RWPE2 (cell line): ENCODE measurements at regions not wholly inside any gene's neighbourhood (a gene's known extent, or its start where the extent isn't known, plus 50 kb on each side); places are given as distances from the start of the nearest gene placed in this dataset.
A peak's percentile ranks its signal among the peaks of the same experiment; 100 is the strongest.

Experiments
- ATAC-seq: fragments of 200-7000 bp; cut with Tn5 transposase; 3 replicates; pipeline ENCODE4 v1.9.1; 2021; ENCODE audit warnings: low read depth
- DNase-seq: peaks from one replicate; pipeline ENCODE4 v3.0.0-alpha.2; 2020; ENCODE audit warnings: low spot score
- H3K27ac ChIP-seq: fragments of 450-650 bp; 2 replicates; pipeline ENCODE4 v1.5.1; 2017; ENCODE audit warnings: mild to moderate bottlenecking; ENCODE audit not compliant: poor library complexity, severe bottlenecking
- H3K27me3 ChIP-seq: fragments of 250-450 bp; sonication (Bioruptor Pico); 2 replicates; pipeline ENCODE4 v1.5.1; 2021; ENCODE audit warnings: mild to moderate bottlenecking, moderate library complexity; ENCODE audit not compliant: insufficient read depth, poor library complexity, severe bottlenecking
- H3K36me3 ChIP-seq: fragments of 250-450 bp; sonication (Bioruptor Pico); 2 replicates; pipeline ENCODE4 v1.5.1; 2020; ENCODE audit warnings: low read depth, mild to moderate bottlenecking, moderate library complexity
- H3K4me1 ChIP-seq: fragments of 250-450 bp; sonication (Bioruptor Pico); 2 replicates; pipeline ENCODE4 v1.5.1; 2021; ENCODE audit warnings: mild to moderate bottlenecking, moderate library complexity; ENCODE audit not compliant: insufficient read depth, poor library complexity, severe bottlenecking
- H3K4me3 ChIP-seq: fragments of 250-450 bp; sonication (Bioruptor Pico); 2 replicates; pipeline ENCODE4 v1.5.1; 2021; ENCODE audit warnings: mild to moderate bottlenecking, moderate library complexity; ENCODE audit not compliant: severe bottlenecking
- H3K9me3 ChIP-seq: fragments of 250-450 bp; sonication (Bioruptor Pico); 2 replicates; pipeline ENCODE4 v1.5.1; 2021; ENCODE audit warnings: mild to moderate bottlenecking, moderate library complexity; ENCODE audit not compliant: severe bottlenecking
- CTCF ChIP-seq: fragments of 450-650 bp; IDR thresholded peaks from one replicate; pipeline ENCODE4 v1.5.1; 2017; ENCODE audit warnings: mild to moderate bottlenecking, moderate library complexity; ENCODE audit not compliant: poor library complexity, severe bottlenecking

DNA sequence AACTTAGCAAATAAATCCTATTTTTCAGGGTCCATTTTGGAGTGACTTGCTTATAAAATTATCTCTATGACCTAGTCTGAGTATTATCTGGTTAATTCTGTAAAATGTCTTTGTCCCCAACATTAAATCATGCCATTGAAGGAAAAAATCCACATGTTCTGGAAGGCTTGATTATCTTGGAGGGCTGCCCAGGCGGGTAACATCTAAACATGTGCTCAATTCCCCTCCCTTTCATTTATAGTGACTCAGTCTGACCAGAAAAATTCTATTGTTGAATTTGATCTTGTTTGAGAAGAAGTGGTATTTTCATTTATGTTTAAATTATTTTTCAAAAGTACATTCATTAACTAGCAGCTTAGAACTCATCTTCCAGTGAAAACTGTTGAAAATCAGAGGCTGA, 55.4 kb upstream of the SLC10A7 start:
- ATAC-seq (no peak), DNase-seq (no peak)
- no peaks in the 10 kb centered on the region for H3K9me3 ChIP-seq
- H3K4me3 ChIP-seq, result no peak overlapping the region
- H3K4me1 ChIP-seq, result no peaks in the 10 kb centered on the region
- H3K27me3 ChIP-seq, result peaks cover 5% of the 10 kb centered on the region
- H3K36me3 ChIP-seq, result no peaks in the 10 kb centered on the region
- no peak for TF ChIP-seq CTCF
- no peak overlapping the region for H3K27ac ChIP-seq

GRCh38 chr4:146582864-146583263, 55.8 kb upstream of the POU4F2 start:
- no peaks in the 10 kb centered on the region for H3K4me1 ChIP-seq
- TF ChIP-seq CTCF, result no peak
- H3K36me3 ChIP-seq, result no peaks in the 10 kb centered on the region
- peaks cover 3% of the 10 kb centered on the region for H3K27me3 ChIP-seq
- H3K27ac ChIP-seq, result no peak overlapping the region
- H3K9me3 ChIP-seq, result no peaks in the 10 kb centered on the region
- ATAC-seq (no peak), DNase-seq (no peak)
- H3K4me3 ChIP-seq, result no peak overlapping the region

DNA sequence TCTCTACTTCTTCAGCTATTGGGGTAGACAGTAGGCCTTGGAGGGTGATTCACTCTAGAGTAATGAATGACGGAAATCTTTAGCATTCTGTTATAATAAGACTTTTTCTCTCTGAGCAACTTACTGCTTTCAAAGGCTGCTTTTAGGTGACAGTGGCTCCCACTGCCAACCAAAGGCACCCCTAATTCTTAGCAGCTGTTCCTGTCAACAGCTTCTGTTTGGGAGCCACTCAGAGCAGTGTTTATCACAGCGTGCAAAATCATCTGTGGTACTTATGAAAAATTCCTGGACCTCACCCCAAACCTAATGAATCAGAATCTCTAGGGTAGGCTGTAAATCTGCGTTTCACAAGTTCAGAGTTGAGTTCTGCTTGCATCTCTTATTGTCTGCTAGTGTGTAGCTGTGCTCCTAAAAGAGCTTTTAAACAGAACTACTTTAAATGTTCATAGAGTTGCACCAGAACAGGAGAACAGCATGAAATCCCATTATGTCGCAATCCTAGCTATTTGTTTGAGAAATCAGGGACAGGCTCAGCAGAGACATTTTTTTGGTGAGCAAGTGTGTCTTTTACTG, 52.8 kb upstream of the POU4F2 start:
- Histone ChIP-seq H3K9me3 (no peaks in the 10 kb centered on the region), H3K27ac (no peak overlapping the region), H3K4me1 (no peaks in the 10 kb centered on the region), H3K36me3 (no peaks in the 10 kb centered on the region), H3K27me3 (peaks cover 3% of the 10 kb centered on the region), H3K4me3 (no peak overlapping the region)
- DNase-seq, result no peak
- TF ChIP-seq CTCF, result no peak
- 0 out of 3 replicates have a peak, but pooled peaks have one; percentile 19 for ATAC-seq
